ENCODE measurements at regions not wholly inside any gene's neighbourhood (a gene's known extent, or its start where the extent isn't known, plus 50 kb on each side); places are given as distances from the start of the nearest gene placed in this dataset.

- H3K79me2 ChIP-seq (ENCODE audit: control insufficient read depth, insufficient read depth, low read length, unreplicated experiment), result no peaks in the 10 kb centered on the region
- no peak overlapping the region for H3K4me3 ChIP-seq (ENCODE audit: low read depth, low read length)
- no peak overlapping the region for H3K27ac ChIP-seq (ENCODE audit: low read depth, low read length)
- no peak overlapping the region for H2AFZ ChIP-seq (ENCODE audit: low read length, unreplicated experiment)
- H3K36me3 ChIP-seq (ENCODE audit: insufficient read depth, low read length), result no peaks in the 10 kb centered on the region
- H3K4me1 ChIP-seq (ENCODE audit: control insufficient read depth, insufficient read depth, low read length, unreplicated experiment), result no peaks in the 10 kb centered on the region
- H3K27me3 ChIP-seq (ENCODE audit: insufficient read depth, low read length), result peaks cover 6% of the 10 kb centered on the region
Observed at GRCh38 chr9:25613709-25614108, 64.5 kb downstream of the TUSC1 start.

- no peak overlapping the region for H2AFZ ChIP-seq (ENCODE audit: low read length, unreplicated experiment)
- 0 out of 2 replicates have a peak, but pooled peaks cover 11% of the 10 kb centered on the region for H3K27me3 ChIP-seq (ENCODE audit: insufficient read depth, low read length)
- H3K4me3 ChIP-seq (ENCODE audit: low read depth, low read length), result no peak overlapping the region
- H3K4me1 ChIP-seq (ENCODE audit: control insufficient read depth, insufficient read depth, low read length, unreplicated experiment), result no peaks in the 10 kb centered on the region
- no peaks in the 10 kb centered on the region for H3K36me3 ChIP-seq (ENCODE audit: insufficient read depth, low read length)
- no peaks in the 10 kb centered on the region for H3K79me2 ChIP-seq (ENCODE audit: control insufficient read depth, insufficient read depth, low read length, unreplicated experiment)
- H3K27ac ChIP-seq (ENCODE audit: low read depth, low read length), result no peak overlapping the region
Observed at GRCh38 chr9:25603106-25603505, 75.1 kb downstream of the TUSC1 start.

GRCh38 chr9:25602400-25603044 is 75.7 kb downstream of the TUSC1 start:
- Histone ChIP-seq H3K27ac (ENCODE audit: low read depth, low read length) (no peak overlapping the region), H3K79me2 (ENCODE audit: control insufficient read depth, insufficient read depth, low read length, unreplicated experiment) (no peaks in the 10 kb centered on the region), H2AFZ (ENCODE audit: low read length, unreplicated experiment) (no peak overlapping the region), H3K36me3 (ENCODE audit: insufficient read depth, low read length) (no peaks in the 10 kb centered on the region), H3K4me3 (ENCODE audit: low read depth, low read length) (no peak overlapping the region), H3K27me3 (ENCODE audit: insufficient read depth, low read length) (0 out of 2 replicates have a peak, but pooled peaks cover 11% of the 10 kb centered on the region), H3K4me1 (ENCODE audit: control insufficient read depth, insufficient read depth, low read length, unreplicated experiment) (no peaks in the 10 kb centered on the region)

- no peaks in the 10 kb centered on the region for H3K79me2 ChIP-seq (ENCODE audit: control insufficient read depth, insufficient read depth, low read length, unreplicated experiment)
- no peak overlapping the region for H3K27ac ChIP-seq (ENCODE audit: low read depth, low read length)
- H3K36me3 ChIP-seq (ENCODE audit: insufficient read depth, low read length), result no peaks in the 10 kb centered on the region
- no peak overlapping the region for H2AFZ ChIP-seq (ENCODE audit: low read length, unreplicated experiment)
- no peaks in the 10 kb centered on the region for H3K4me1 ChIP-seq (ENCODE audit: control insufficient read depth, insufficient read depth, low read length, unreplicated experiment)
- H3K4me3 ChIP-seq (ENCODE audit: low read depth, low read length), result no peak overlapping the region
- 0 out of 2 replicates have a peak, but pooled peaks cover 11% of the 10 kb centered on the region for H3K27me3 ChIP-seq (ENCODE audit: insufficient read depth, low read length)
Observed at GRCh38 chr9:25600501-25600900, 77.7 kb downstream of the TUSC1 start.

- H3K27me3 ChIP-seq (ENCODE audit: insufficient read depth, low read length), result peaks cover 5% of the 10 kb centered on the region; the same call in 1 of the 2 replicates
Observed at GRCh38 chr9:25584611-25585010, 93.6 kb downstream of the TUSC1 start.

GRCh38 chr9:25573281-25573680 is 105.0 kb downstream of the TUSC1 start:
- H3K4me3 ChIP-seq (ENCODE audit: low read depth, low read length), result no peak overlapping the region
- H2AFZ ChIP-seq (ENCODE audit: low read length, unreplicated experiment), result no peak overlapping the region
- no peaks in the 10 kb centered on the region for H3K4me1 ChIP-seq (ENCODE audit: control insufficient read depth, insufficient read depth, low read length, unreplicated experiment)
- H3K36me3 ChIP-seq (ENCODE audit: insufficient read depth, low read length), result no peaks in the 10 kb centered on the region
- no peaks in the 10 kb centered on the region for H3K79me2 ChIP-seq (ENCODE audit: control insufficient read depth, insufficient read depth, low read length, unreplicated experiment)
- no peak overlapping the region for H3K27ac ChIP-seq (ENCODE audit: low read depth, low read length)
- peaks cover 20% of the 10 kb centered on the region for H3K27me3 ChIP-seq (ENCODE audit: insufficient read depth, low read length)

More at GRCh38 chr9:25584611-25585010, 93.6 kb downstream of the TUSC1 start:
- Histone ChIP-seq H3K36me3 (ENCODE audit: insufficient read depth, low read length) (no peaks in the 10 kb centered on the region), H2AFZ (ENCODE audit: low read length, unreplicated experiment) (no peak overlapping the region), H3K4me1 (ENCODE audit: control insufficient read depth, insufficient read depth, low read length, unreplicated experiment) (no peaks in the 10 kb centered on the region), H3K79me2 (ENCODE audit: control insufficient read depth, insufficient read depth, low read length, unreplicated experiment) (no peaks in the 10 kb centered on the region), H3K4me3 (ENCODE audit: low read depth, low read length) (no peak overlapping the region), H3K27ac (ENCODE audit: low read depth, low read length) (no peak overlapping the region)

GRCh38 chr9:25571491-25571890 is 106.8 kb downstream of the TUSC1 start:
- H3K27ac ChIP-seq (ENCODE audit: low read depth, low read length), result no peak overlapping the region
- no peaks in the 10 kb centered on the region for H3K36me3 ChIP-seq (ENCODE audit: insufficient read depth, low read length)
- H3K27me3 ChIP-seq (ENCODE audit: insufficient read depth, low read length), result peaks cover 20% of the 10 kb centered on the region
- H3K79me2 ChIP-seq (ENCODE audit: control insufficient read depth, insufficient read depth, low read length, unreplicated experiment), result no peaks in the 10 kb centered on the region
- H3K4me1 ChIP-seq (ENCODE audit: control insufficient read depth, insufficient read depth, low read length, unreplicated experiment), result no peaks in the 10 kb centered on the region
- no peak overlapping the region for H2AFZ ChIP-seq (ENCODE audit: low read length, unreplicated experiment)
- H3K4me3 ChIP-seq (ENCODE audit: low read depth, low read length), result no peak overlapping the region

GRCh38 chr9:25570802-25571201 is 107.4 kb downstream of the TUSC1 start:
- H3K27ac ChIP-seq (ENCODE audit: low read depth, low read length), result no peak overlapping the region
- H3K36me3 ChIP-seq (ENCODE audit: insufficient read depth, low read length), result no peaks in the 10 kb centered on the region
- H2AFZ ChIP-seq (ENCODE audit: low read length, unreplicated experiment), result no peak overlapping the region
- no peak overlapping the region for H3K4me3 ChIP-seq (ENCODE audit: low read depth, low read length)
- peaks cover 20% of the 10 kb centered on the region for H3K27me3 ChIP-seq (ENCODE audit: insufficient read depth, low read length)
- H3K79me2 ChIP-seq (ENCODE audit: control insufficient read depth, insufficient read depth, low read length, unreplicated experiment), result no peaks in the 10 kb centered on the region
- no peaks in the 10 kb centered on the region for H3K4me1 ChIP-seq (ENCODE audit: control insufficient read depth, insufficient read depth, low read length, unreplicated experiment)

- Histone ChIP-seq H2AFZ (ENCODE audit: low read length, unreplicated experiment) (no peak overlapping the region), H3K27me3 (ENCODE audit: insufficient read depth, low read length) (no peaks in the 10 kb centered on the region), H3K79me2 (ENCODE audit: control insufficient read depth, insufficient read depth, low read length, unreplicated experiment) (no peaks in the 10 kb centered on the region), H3K27ac (ENCODE audit: low read depth, low read length) (no peak overlapping the region), H3K4me1 (ENCODE audit: control insufficient read depth, insufficient read depth, low read length, unreplicated experiment) (no peaks in the 10 kb centered on the region), H3K36me3 (ENCODE audit: insufficient read depth, low read length) (no peaks in the 10 kb centered on the region), H3K4me3 (ENCODE audit: low read depth, low read length) (no peak overlapping the region)
Observed at GRCh38 chr9:25562101-25562500, 116.1 kb downstream of the TUSC1 start.

GRCh38 chr9:25557645-25558300 is 120.5 kb downstream of the TUSC1 start:
- no peaks in the 10 kb centered on the region for H3K4me1 ChIP-seq (ENCODE audit: control insufficient read depth, insufficient read depth, low read length, unreplicated experiment)
- H3K79me2 ChIP-seq (ENCODE audit: control insufficient read depth, insufficient read depth, low read length, unreplicated experiment), result no peaks in the 10 kb centered on the region
- H3K27me3 ChIP-seq (ENCODE audit: insufficient read depth, low read length), result no peaks in the 10 kb centered on the region
- no peak overlapping the region for H3K27ac ChIP-seq (ENCODE audit: low read depth, low read length)
- no peaks in the 10 kb centered on the region for H3K36me3 ChIP-seq (ENCODE audit: insufficient read depth, low read length)
- H2AFZ ChIP-seq (ENCODE audit: low read length, unreplicated experiment), result no peak overlapping the region
- no peak overlapping the region for H3K4me3 ChIP-seq (ENCODE audit: low read depth, low read length)

GRCh38 chr9:25556540-25556939 is 121.7 kb downstream of the TUSC1 start:
- no peaks in the 10 kb centered on the region for H3K27me3 ChIP-seq (ENCODE audit: insufficient read depth, low read length)
- H3K27ac ChIP-seq (ENCODE audit: low read depth, low read length), result no peak overlapping the region
- no peak overlapping the region for H3K4me3 ChIP-seq (ENCODE audit: low read depth, low read length)
- no peaks in the 10 kb centered on the region for H3K36me3 ChIP-seq (ENCODE audit: insufficient read depth, low read length)
- no peak overlapping the region for H2AFZ ChIP-seq (ENCODE audit: low read length, unreplicated experiment)
- H3K79me2 ChIP-seq (ENCODE audit: control insufficient read depth, insufficient read depth, low read length, unreplicated experiment), result no peaks in the 10 kb centered on the region
- H3K4me1 ChIP-seq (ENCODE audit: control insufficient read depth, insufficient read depth, low read length, unreplicated experiment), result no peaks in the 10 kb centered on the region
